ENCODE measurements at regions not wholly inside any gene's neighbourhood (a gene's known extent, or its start where the extent isn't known, plus 50 kb on each side); places are given as distances from the start of the nearest gene placed in this dataset.

DNA sequence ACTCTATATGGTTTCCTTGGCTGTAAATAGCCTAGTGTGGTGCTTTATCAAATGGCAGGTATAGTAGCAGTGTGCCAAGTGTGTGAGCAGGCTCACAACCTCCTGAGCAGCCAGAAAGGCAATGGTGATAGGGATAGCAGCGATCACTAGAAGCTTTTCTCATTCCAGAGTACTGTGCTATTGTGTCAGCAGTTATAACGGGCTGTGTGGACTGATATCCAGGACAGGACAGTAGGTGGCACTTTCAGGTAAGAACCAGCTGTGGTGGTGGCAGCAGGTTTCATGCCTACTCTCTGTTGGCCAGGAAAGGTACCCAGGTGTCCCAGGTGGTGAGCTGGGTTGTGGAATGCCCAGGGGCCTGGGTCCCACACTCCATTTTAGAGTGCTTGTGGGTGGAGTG lies 448.8 kb upstream of the BTBD3 start:
- no peak overlapping the region for H2AFZ ChIP-seq (replicated peaks; ENCODE audit: low read length, poor library complexity)
- no peak overlapping the region for H3K14ac ChIP-seq (replicated peaks; ENCODE audit: low read depth, low read length)
- ATAC-seq (ENCODE audit: low read depth) (no peak), DNase-seq (no peak)
- no peaks in the 10 kb centered on the region for H3K79me1 ChIP-seq (ENCODE audit: low read depth in 1 of 2, low read length in 2 of 2)
- no peaks in the 10 kb centered on the region for H4K20me1 ChIP-seq (ENCODE audit: insufficient read depth, low read length)
- in situ Hi-C loops (cut with MboI; ENCODE audit: low sequenced_read_pairs) = no loop called here
- no peak overlapping the region for H2BK120ac ChIP-seq (ENCODE audit: low read depth, low read length)
- no peaks in the 10 kb centered on the region for H3K9me1 ChIP-seq (ENCODE audit: insufficient read depth, low read length)
- WGBS, 2 experiments (ENCODE audit: extremely low coverage in 2 of 2, insufficient read length in 1 of 2) = 67% methylated on average over 1 of the region's 2 CpGs; no CpG with 5 or more reads in 1 of the 2 experiments
- intact Hi-C loops (cut with micrococcal nuclease) = no loop called here
- CTCF ChIA-PET = no interaction called here
- no peak for TF ChIP-seq CEBPB (IDR thresholded peaks at IDR 0.05; ENCODE audit: low read depth, low read length)
- TF ChIP-seq FOS (IDR thresholded peaks at IDR 0.05; ENCODE audit: low read depth, low read length) = no peak
- no peak for TF ChIP-seq ELK1 (IDR thresholded peaks at IDR 0.05; ENCODE audit: borderline replicate concordance, low read depth, low read length)
- TF ChIP-seq, protein P1, sequence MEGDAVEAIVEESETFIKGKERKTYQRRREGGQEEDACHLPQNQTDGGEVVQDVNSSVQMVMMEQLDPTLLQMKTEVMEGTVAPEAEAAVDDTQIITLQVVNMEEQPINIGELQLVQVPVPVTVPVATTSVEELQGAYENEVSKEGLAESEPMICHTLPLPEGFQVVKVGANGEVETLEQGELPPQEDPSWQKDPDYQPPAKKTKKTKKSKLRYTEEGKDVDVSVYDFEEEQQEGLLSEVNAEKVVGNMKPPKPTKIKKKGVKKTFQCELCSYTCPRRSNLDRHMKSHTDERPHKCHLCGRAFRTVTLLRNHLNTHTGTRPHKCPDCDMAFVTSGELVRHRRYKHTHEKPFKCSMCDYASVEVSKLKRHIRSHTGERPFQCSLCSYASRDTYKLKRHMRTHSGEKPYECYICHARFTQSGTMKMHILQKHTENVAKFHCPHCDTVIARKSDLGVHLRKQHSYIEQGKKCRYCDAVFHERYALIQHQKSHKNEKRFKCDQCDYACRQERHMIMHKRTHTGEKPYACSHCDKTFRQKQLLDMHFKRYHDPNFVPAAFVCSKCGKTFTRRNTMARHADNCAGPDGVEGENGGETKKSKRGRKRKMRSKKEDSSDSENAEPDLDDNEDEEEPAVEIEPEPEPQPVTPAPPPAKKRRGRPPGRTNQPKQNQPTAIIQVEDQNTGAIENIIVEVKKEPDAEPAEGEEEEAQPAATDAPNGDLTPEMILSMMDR (conservative IDR thresholded peaks at IDR 0.05; ENCODE audit: low read depth, low read length) = no peak
- TF ChIP-seq MAZ (IDR thresholded peaks at IDR 0.05; ENCODE audit: borderline replicate concordance, low read depth, low read length) = no peak
- POLR2A ChIA-PET (ENCODE audit: unreplicated experiment) = no interaction called here
- no peak overlapping the region for H2BK15ac ChIP-seq (ENCODE audit: low read depth, low read length)
- no peaks in the 10 kb centered on the region for H3K4me1 ChIP-seq (ENCODE audit: control insufficient read depth, insufficient read depth, low read length)
- H3K9ac ChIP-seq (ENCODE audit: low read depth, low read length) = no peak overlapping the region
- H4K5ac ChIP-seq (ENCODE audit: low read depth, low read length) = no peak overlapping the region
- no TSS peak for BruUV-seq (replicated peaks)
- H2BK5ac ChIP-seq (ENCODE audit: low read depth, low read length, poor library complexity, severe bottlenecking) = no peak overlapping the region
- no peak overlapping the region for H3K4me3 ChIP-seq (ENCODE audit: insufficient read depth, low read depth, low read length)
- H3K4me2 ChIP-seq (ENCODE audit: low read depth, low read length) = no peak overlapping the region
- H3K18ac ChIP-seq (ENCODE audit: low read depth, low read length) = no peak overlapping the region
- no peaks in the 10 kb centered on the region for H3K36me3 ChIP-seq (ENCODE audit: control insufficient read depth, insufficient read depth, low read length)
- no peak overlapping the region for H2AK5ac ChIP-seq (ENCODE audit: low read depth, low read length)
- no peak overlapping the region for H4K8ac ChIP-seq (ENCODE audit: low read depth in 2 of 2, low read length in 2 of 2)
- no peak overlapping the region for H3K56ac ChIP-seq (ENCODE audit: extremely low read depth, insufficient read depth, low read length)
- no peak overlapping the region for H2AK9ac ChIP-seq (replicated peaks; ENCODE audit: low read depth, low read length, poor library complexity)
- H3K4ac ChIP-seq (ENCODE audit: low read depth, low read length) = no peak overlapping the region
- no peaks in the 10 kb centered on the region for H3K9me3 ChIP-seq (ENCODE audit: control insufficient read depth, insufficient read depth, low read length)
- no peak overlapping the region for H2BK20ac ChIP-seq (ENCODE audit: low read depth, low read length)
- no peak overlapping the region for H3K23ac ChIP-seq (ENCODE audit: low read depth, low read length)
- H3K27me3 ChIP-seq (ENCODE audit: control insufficient read depth, insufficient read depth, low read length) = peaks cover 9% of the 10 kb centered on the region
- H4K91ac ChIP-seq (ENCODE audit: insufficient read depth, low read depth, low read length) = no peak overlapping the region
- no peak overlapping the region for H3K27ac ChIP-seq (ENCODE audit: insufficient read depth, low read length)
- dilution Hi-C loops (cut with HindIII; ENCODE audit: low sequenced_read_pairs, unreplicated experiment) = no loop called here
